Bronchial epithelial cell (primary cell): ENCODE measurements at regions not wholly inside any gene's neighbourhood (a gene's known extent, or its start where the extent isn't known, plus 50 kb on each side); places are given as distances from the start of the nearest gene placed in this dataset.
"Not testable (repeated sequence)": the region's sequence is repeated elsewhere in the genome, so short reads cannot be mapped to it uniquely, and the experiment has no call there.

Experiments used
- DNase-seq: peaks from one replicate; pipeline ENCODE4 v3.0.0-alpha.2; 2010; ENCODE audit warnings: low read depth
- FAIRE-seq: peaks from 2 replicates; lab custom pipeline; 2011; peaks lifted over from hg19 to GRCh38; lab: Jason Lieb, UNC
- H3K27me3 ChIP-seq: 2 replicates; pipeline ENCODE4 v1.5.1; 2011; ENCODE audit warnings: low read length; ENCODE audit not compliant: control insufficient read depth, insufficient read depth
- H3K36me3 ChIP-seq: 2 replicates; pipeline ENCODE4 v1.5.1; 2011; ENCODE audit warnings: low read length; ENCODE audit not compliant: control insufficient read depth, insufficient read depth
- H3K4me3 ChIP-seq: 2 replicates; pipeline ENCODE4 v1.5.1; 2011; ENCODE audit warnings: mild to moderate bottlenecking, low read depth, low read length, control low read depth

DNA sequence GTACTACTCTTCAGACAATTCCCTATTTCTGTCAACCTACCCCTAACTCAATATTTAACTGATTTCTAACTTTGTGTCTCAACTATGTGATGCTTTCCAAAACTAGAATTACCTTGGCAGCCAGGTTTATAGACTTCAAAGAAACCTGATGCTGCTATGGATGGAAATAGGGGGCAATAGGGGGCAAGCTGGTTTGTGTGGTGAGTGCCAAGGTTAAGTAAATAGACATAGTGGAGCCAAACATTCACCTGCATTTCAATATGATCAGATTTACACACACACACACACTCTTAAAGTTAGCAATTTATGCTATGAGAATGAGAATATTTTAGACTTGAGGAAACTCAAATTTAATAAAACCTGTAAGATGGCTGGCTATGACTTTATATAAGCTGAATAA lies 784.6 kb downstream of the TTLL7 start:
- not testable (repeated sequence) for H3K4me3 ChIP-seq, H3K36me3 ChIP-seq, FAIRE-seq, H3K27me3 ChIP-seq, DNase-seq

DNA sequence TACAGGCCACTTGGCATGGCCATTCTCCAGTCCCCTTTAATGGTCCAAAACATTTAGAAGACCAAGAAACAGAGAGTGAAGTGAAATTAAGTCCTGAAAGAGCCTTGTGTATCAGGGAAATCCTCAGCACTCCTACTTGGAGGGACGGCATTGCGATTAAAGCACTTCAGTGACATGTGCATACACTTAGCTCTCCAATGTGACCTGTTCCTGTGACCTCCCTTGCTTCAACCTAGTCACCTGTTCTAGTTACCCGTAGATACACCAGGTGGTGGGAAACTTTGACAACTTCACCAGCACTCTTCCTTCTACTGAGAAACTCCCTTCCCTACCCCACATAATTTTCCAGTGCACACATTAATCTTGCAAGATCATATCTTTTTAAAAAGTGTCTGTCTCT lies 785.3 kb downstream of the TTLL7 start:
- not testable (repeated sequence) for H3K27me3 ChIP-seq, H3K4me3 ChIP-seq, DNase-seq, H3K36me3 ChIP-seq
- peak; percentile 79 for FAIRE-seq

DNA sequence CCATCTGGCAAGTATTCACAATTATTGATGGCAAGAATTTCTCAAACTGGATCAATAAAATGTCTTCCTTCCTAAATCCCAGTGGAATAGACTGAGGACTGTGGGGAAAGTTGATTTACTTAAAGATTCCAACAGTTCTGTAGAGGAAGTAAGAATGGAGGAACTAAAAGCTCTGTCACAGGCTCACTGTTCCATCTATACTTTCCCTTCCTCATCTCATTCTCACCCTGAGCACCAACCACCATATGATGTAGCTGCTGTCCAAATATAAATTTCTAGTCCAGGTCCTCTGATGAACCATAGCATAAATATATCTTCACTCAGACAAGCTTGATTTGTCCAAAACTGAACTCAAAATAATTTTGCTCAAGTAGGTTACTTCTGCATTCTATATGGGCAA lies 786.9 kb downstream of the TTLL7 start:
- FAIRE-seq, H3K36me3 ChIP-seq, H3K27me3 ChIP-seq, H3K4me3 ChIP-seq, DNase-seq: not testable (repeated sequence)

DNA sequence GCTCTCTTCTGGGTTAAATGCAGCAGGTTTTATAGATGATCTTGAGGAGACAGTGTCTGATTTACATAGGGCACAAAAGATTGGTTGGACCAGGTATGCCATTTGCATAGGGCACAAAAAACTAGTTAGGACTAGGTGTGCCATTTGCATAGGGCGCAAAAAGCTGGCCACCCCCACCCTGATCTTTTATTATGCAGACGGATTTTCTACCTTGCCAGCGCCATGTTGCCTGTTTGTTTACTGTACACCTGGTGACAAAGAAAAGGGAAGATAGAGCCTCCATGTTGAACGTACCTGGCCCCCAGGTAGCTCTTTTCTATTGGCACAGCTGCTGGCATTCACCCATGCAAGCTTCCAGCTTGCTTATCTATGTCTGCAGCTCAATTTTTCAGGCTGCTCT lies 790.4 kb downstream of the TTLL7 start:
- H3K27me3 ChIP-seq, H3K4me3 ChIP-seq, DNase-seq, H3K36me3 ChIP-seq: not testable (repeated sequence)
- peak; percentile 18 for FAIRE-seq

DNA sequence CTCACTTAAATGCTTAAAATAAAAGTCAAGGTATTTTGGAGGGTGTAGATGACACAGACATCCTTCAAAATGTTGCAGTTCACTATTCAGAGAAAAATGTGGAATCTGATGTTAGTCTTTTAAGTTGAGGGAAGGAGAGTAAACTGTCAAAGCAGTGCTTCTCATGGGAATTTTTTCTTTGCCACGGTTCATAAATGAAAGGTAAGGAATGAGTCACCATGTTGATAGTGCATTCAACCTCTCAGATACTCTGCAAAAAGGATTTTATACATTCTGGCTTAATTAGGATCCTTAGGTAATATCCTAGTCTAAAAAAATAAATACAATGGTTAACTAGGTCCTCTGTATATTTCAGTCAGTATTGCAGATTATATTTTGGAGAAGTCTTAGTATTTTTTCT lies 804.3 kb downstream of the TTLL7 start:
- H3K4me3 ChIP-seq, DNase-seq, H3K36me3 ChIP-seq, H3K27me3 ChIP-seq, FAIRE-seq: not testable (repeated sequence)

DNA sequence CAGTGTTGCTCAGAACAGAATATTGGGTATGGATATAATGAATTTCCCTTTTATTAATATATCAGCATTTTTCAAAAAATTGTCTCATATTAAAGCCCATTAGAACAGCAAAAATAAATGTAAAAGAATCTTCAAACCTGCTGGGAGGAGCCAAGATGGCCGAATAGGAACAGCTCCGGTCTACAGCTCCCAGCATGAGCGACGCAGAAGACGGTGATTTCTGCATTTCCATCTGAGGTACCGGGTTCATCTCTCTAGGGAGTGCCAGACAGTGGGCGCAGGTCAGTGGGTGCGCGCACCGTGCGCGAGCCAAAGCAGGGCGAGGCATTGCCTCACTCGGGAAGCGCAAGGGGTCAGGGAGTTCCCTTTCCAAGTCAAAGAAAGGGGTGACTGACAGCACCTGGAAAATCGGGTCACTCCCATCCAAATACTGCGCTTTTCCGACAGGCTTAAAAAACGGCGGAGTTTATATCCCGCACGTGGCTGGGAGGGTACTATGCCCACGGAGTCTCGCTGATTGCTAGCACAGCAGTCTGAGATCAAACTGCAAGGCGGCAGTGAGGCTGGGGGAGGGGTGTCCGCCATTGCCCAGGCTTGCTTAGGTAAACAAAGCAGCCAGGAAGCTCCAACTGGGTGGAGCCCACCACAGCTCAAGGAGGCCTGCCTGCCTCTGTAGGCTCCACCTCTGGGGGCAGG lies 816.8 kb downstream of the TTLL7 start:
- peak; percentile 4 for DNase-seq
- not testable (repeated sequence) for H3K27me3 ChIP-seq, H3K4me3 ChIP-seq, FAIRE-seq, H3K36me3 ChIP-seq

DNA sequence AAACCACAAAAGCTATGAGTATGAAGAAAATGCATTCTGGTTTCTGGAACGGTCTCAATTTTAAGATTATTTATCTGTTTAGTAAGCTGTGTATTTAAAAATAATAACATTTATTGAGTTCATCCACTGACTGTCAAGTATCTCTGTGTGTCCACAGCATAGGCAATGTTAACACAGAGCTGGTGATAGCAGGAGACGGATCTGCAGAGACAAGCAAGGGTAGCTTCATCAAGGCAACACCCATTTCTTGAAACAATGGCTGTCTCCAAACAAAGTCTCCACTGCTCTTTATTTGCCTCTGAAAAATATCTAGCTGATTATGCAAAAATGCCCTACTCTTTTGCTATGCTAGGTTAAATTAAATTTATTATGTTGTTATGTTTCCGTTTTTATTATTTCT lies 818.3 kb downstream of the TTLL7 start:
- H3K27me3 ChIP-seq, H3K36me3 ChIP-seq, DNase-seq, H3K4me3 ChIP-seq, FAIRE-seq: not testable (repeated sequence)

DNA sequence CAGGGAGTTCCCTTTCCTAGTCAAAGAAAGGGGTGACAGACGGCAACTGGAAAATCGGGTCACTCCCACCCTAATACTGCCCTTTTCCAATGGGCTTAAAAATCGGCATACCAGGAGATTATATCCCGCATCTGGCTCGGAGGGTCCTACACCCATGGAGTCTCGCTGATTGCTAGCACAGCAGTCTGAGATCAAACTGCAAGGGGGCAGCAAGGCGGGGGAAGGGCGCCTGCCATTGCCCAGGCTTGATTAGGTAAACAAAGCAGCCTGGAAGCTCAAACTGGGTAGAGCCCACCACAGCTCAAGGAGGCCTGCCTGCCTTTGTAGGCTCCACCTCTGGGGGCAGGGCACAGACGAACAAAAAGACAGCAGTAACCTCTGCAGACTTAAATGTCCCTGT lies 831.3 kb downstream of the TTLL7 start:
- H3K36me3 ChIP-seq, DNase-seq, H3K4me3 ChIP-seq, FAIRE-seq, H3K27me3 ChIP-seq: not testable (repeated sequence)

DNA sequence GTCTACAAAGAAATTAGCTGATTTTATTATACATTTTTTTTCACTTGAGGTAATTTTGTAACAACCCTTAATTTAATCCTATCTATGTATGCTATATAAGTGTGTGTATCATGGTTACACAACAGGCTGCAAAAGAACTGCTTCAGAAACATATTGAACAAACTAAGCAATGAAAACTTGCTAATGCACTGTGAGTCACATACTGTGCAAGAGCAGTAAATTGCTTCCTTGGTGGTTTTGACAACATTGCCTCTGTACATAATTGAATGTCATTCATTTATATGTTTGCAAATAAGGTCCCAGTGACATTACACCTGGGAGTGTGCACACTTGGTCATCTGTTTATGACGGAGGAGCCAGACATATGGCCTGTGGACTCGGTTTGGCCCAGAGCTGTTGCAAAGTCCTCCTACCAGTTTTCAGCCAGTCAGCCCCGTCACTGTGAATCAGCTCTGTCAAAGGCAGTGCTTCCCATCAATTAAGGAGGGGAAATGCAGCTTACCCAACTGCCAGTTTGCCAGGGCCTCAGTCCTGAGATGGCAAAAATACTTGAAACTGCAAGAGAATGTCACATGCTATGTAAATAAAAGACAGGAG lies 835.0 kb downstream of the TTLL7 start:
- not testable (repeated sequence) for FAIRE-seq, H3K4me3 ChIP-seq, H3K27me3 ChIP-seq, H3K36me3 ChIP-seq
- DNase-seq = peak; percentile 25

DNA sequence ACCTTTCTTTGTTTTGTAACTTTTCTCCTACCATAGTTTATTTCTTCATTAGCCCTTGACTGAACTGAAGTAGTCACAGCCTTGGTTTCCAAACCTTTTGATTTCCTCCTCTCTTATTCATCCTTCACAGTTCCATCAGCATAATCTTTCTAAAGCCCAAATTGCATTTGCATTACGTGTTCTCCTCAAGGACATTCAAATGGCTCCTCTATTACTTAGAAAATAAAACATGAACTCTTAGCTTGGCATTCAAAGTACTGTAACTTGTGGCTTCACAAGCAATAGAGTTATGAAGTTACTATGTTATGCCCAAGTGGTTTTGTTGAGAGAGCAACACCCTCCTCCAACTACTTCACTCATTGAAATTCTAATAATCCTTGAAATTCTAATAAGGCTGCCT lies 840.0 kb downstream of the TTLL7 start:
- H3K36me3 ChIP-seq, FAIRE-seq, H3K4me3 ChIP-seq, DNase-seq, H3K27me3 ChIP-seq: not testable (repeated sequence)

DNA sequence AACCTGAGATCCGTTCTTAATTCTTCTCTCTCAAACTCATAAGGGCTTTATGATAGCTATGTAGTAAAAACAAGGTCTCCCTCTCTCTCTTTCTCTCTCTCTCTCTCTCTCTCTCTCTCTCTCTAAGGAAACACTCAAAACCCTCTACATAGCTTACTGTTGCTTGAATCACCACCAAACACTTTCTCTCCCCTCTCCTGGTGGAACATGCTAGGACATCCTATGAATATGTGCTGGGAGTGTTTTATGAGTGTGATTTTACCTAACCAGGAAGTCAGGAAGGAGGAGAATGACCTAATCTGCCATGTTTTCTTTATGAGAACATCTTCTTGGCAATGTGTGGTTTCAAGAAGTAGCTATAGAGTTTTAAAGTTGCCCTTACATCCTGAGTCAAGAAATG lies 844.6 kb downstream of the TTLL7 start:
- H3K27me3 ChIP-seq, H3K36me3 ChIP-seq, H3K4me3 ChIP-seq: not testable (repeated sequence)
- DNase-seq (peak; percentile 86), FAIRE-seq (peak; percentile 50)

DNA sequence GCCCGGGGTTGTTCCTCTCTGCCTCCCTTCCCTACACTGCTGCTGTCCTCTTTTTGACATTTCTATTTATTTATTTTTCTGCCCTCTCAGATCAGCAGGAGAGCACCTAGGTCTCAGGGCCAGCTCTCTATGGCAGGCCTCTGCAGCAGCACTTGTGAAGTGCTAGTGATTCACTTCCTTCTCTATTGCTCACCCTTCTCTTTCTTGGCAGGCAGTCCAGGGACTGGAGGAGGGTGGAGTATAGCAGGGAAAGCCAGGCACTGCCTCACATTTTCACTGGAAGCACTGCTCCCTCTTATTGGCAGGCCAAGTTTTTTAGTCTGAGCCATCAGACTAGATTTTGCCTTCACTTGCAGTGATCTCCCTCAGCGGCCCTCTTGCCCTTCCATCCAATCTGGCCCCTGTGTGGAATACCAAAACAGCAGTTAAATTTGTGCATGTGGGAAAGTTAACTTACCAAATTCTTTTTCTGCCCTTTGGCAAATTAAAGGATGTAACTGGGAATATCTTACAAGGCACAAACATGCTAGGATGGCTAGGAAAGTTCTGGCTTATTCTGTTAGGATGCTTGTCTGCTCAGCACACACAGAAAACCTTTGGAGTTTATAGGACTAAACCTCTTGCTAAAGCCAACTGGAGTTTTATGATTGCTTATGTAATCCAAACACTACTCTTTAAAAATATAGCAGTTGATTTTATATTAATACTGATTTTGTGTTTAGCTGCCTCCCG lies 847.6 kb downstream of the TTLL7 start:
- not testable (repeated sequence) for H3K27me3 ChIP-seq, H3K36me3 ChIP-seq, H3K4me3 ChIP-seq
- DNase-seq (peak; percentile 76), FAIRE-seq (peak; percentile 99)

DNA sequence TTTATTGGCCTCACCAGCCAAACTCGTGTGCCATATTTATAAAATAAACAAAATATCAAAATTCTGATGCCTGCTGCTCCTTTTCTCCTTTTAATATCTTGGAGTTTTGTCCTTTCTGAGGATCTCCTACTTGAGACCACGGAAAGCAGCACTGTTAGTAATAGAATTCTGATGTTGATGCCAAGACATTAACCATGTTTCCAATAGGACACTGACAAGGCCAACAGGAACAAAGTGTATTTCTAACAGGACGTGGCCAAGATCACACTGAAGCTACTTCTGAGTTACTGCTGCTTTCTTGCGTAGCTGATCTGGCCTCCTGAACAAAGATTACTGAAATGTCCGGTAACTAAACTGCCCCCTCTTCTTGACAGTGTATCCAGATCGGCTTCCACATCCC lies 848.5 kb downstream of the TTLL7 start:
- H3K27me3 ChIP-seq, H3K4me3 ChIP-seq, H3K36me3 ChIP-seq, FAIRE-seq, DNase-seq: not testable (repeated sequence)

DNA sequence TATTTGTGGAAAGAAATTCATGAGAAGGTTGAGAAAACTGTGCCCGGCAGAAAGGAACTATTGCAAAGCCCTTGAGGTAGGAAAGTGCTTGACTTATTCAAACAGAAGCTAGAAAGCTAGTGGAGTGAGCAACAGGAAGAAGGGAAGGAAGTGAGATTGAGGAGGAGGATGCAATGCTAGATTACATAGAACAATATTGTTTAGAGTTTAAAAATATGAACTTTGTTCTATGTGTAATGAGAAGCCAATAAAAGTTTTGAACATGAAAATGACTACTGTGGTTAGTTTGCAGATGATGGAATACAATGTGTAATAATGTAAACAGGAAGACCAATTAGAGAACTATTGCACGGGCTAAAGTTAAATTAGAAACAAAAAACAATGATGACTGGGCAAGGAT lies 853.1 kb downstream of the TTLL7 start:
- not testable (repeated sequence) for H3K4me3 ChIP-seq, DNase-seq, H3K27me3 ChIP-seq, FAIRE-seq, H3K36me3 ChIP-seq
